ENCODE measurements at regions not wholly inside any gene's neighbourhood (a gene's known extent, or its start where the extent isn't known, plus 50 kb on each side); places are given as distances from the start of the nearest gene placed in this dataset.
"Not testable (repeated sequence)": the region's sequence is repeated elsewhere in the genome, so short reads cannot be mapped to it uniquely, and the experiment has no call there.

DNA sequence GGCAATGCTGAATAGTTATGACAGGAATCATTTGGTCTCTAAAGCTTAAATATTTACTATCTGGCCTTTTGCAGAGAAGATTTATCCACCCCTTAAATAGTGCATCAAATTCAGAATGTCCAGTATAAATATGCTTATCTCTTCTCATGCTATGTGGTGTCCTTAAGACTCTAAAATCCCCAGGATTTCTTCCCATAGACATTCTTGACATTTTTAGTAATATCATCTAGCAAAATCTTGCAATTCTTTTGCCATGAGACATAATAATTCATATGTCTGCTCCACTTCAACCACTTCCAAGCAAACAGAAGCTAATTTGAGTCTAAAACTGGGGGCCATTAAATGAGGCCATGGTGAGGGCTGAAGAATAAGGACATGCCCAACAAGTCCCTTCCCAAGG is 1923.4 kb upstream of the CDH9 start:
- TF ChIP-seq, protein P1, sequence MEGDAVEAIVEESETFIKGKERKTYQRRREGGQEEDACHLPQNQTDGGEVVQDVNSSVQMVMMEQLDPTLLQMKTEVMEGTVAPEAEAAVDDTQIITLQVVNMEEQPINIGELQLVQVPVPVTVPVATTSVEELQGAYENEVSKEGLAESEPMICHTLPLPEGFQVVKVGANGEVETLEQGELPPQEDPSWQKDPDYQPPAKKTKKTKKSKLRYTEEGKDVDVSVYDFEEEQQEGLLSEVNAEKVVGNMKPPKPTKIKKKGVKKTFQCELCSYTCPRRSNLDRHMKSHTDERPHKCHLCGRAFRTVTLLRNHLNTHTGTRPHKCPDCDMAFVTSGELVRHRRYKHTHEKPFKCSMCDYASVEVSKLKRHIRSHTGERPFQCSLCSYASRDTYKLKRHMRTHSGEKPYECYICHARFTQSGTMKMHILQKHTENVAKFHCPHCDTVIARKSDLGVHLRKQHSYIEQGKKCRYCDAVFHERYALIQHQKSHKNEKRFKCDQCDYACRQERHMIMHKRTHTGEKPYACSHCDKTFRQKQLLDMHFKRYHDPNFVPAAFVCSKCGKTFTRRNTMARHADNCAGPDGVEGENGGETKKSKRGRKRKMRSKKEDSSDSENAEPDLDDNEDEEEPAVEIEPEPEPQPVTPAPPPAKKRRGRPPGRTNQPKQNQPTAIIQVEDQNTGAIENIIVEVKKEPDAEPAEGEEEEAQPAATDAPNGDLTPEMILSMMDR (IDR thresholded peaks at IDR 0.05; ENCODE audit: borderline replicate concordance, control extremely low read depth, extremely low read depth, insufficient read depth, missing control alignments) = no peak
- no peak for DNase-seq (ENCODE audit: low spot score)
- in situ Hi-C loops (cut with MboI; ENCODE audit: low sequenced_read_pairs, unreplicated experiment) = no loop called here

DNA sequence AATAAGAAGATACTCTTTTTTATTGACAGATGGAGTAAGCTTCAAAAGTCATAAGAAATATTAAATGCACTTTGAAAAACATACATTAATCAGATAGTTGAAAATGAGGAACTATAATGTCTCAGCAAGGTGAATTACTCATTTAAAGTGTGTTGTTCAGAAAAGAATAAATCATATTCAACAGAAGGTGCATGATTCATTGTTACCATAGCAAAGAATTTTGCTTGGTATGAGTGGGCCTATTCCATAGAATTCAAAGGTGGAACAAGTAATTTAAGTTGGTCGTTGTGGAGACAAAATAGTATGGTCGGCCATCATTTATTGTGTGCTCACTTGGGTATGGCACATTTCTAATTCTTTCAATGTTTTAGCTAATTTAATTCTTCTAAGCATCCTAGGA is 1920.2 kb upstream of the CDH9 start:
- in situ Hi-C loops (cut with MboI; ENCODE audit: low sequenced_read_pairs, unreplicated experiment) = no loop called here

DNA sequence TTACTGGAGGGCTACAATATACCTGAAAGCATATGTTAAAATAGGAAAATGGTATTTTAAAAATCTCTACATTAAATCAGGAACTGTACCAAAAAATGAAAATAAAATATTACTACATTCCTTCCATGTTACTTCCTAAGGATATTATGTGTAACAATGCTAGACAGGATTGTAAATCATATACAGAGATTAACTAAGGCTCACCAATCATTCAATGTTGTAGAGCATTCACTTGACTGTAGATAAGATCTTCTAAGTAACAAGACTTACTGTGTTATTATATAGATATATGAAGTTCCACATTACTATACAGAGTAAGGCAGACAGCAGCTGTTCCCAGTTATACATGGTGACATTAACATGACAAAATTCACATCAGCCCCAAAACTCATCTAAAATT is 1919.1 kb upstream of the CDH9 start:
- in situ Hi-C loops (cut with MboI; ENCODE audit: low sequenced_read_pairs, unreplicated experiment) = no loop called here
- DNase-seq (ENCODE audit: low spot score) = no peak
- TF ChIP-seq, protein P1 (IDR thresholded peaks at IDR 0.05; ENCODE audit: borderline replicate concordance, control extremely low read depth, extremely low read depth, insufficient read depth, missing control alignments) = no peak

More for the DNA sequence above, 1920.2 kb upstream of the CDH9 start:
- TF ChIP-seq, protein P1 (IDR thresholded peaks at IDR 0.05; ENCODE audit: borderline replicate concordance, control extremely low read depth, extremely low read depth, insufficient read depth, missing control alignments) = no peak
- no peak for DNase-seq (ENCODE audit: low spot score)

DNA sequence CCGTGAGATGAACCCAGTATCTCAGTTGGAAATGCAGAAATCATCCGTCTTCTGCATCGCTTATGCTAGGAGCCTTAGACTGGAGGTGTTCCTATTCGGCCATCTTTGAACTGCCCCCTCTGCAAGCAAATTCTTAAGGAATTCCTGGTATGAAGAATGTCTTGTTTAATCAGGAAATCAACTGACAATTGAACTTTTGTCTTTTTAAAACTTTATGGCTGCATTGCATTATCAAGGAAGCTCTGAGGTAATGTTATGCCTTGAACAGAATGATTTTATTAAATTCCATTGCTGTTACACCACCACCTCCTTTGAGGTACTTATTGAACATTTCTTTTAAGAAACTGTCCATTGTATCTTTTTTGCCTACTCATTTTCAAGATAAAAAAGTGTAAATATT is 1915.7 kb upstream of the CDH9 start:
- no peak for DNase-seq (ENCODE audit: low spot score)
- TF ChIP-seq, protein P1 (IDR thresholded peaks at IDR 0.05; ENCODE audit: borderline replicate concordance, control extremely low read depth, extremely low read depth, insufficient read depth, missing control alignments) = no peak
- in situ Hi-C loops (cut with MboI; ENCODE audit: low sequenced_read_pairs, unreplicated experiment) = no loop called here

DNA sequence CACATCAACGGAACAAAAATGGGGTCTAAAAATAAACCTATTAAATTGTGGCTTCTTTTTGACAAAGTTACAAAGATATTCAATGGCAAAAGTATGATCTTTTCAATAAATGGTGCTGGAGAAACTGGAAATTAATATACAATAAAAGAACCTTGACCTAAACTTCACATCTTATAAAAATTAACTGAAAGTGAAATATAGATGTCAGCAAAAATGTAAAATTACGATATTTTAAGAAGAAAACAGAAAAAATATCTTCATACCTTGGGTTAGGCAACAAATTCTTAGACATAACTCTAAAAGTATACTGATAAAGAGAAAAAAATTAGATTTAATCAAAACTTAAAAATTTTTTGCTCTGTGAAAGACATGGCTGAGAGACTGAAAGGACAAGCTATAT is 1909.5 kb upstream of the CDH9 start:
- no peak for DNase-seq (ENCODE audit: low spot score)
- in situ Hi-C loops (cut with MboI; ENCODE audit: low sequenced_read_pairs, unreplicated experiment) = no loop called here
- TF ChIP-seq, protein P1 (IDR thresholded peaks at IDR 0.05; ENCODE audit: borderline replicate concordance, control extremely low read depth, extremely low read depth, insufficient read depth, missing control alignments) = no peak

DNA sequence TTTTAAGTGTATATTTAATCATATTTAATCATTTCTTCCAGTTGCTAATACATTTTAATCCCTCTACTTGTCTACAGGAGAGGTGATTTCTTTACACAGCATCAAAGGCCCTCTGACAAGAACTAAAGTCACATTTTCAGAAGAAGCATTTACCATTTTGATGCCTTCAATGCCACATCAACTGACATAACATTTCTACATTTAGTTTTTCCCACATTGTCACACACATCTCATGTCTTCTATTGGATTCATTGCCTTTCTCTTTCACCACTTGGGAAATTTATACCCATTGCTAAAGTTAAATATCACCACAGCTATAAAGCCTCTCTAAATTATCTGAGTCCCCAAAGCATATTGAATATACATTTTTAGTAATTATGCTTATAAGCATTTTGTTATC is 1907.5 kb upstream of the CDH9 start:
- TF ChIP-seq, protein P1 (IDR thresholded peaks at IDR 0.05; ENCODE audit: borderline replicate concordance, control extremely low read depth, extremely low read depth, insufficient read depth, missing control alignments) = no peak
- DNase-seq (ENCODE audit: low spot score) = no peak
- in situ Hi-C loops (cut with MboI; ENCODE audit: low sequenced_read_pairs, unreplicated experiment) = no loop called here

DNA sequence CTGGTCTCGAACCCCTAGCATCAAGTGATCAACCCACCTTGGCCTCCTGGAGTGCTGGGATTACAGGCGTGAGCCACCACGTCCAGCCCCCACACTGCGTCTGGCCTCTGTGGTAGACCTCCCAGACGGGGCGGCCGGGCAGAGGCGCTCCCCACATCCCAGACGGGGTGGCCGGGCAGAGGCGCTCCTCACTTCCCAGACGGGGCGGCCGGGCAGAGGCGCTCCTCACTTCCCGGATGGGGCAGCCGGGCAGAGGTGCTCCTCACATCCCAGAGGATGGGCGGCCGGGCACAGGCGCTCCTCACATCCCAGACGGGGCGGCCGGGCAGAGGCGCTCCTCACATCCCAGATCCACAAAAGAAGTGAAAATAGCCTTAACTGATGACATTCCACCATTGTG is 1891.0 kb upstream of the CDH9 start:
- in situ Hi-C loops (cut with MboI; ENCODE audit: low sequenced_read_pairs, unreplicated experiment); DNase-seq (ENCODE audit: low spot score): not testable (repeated sequence)

DNA sequence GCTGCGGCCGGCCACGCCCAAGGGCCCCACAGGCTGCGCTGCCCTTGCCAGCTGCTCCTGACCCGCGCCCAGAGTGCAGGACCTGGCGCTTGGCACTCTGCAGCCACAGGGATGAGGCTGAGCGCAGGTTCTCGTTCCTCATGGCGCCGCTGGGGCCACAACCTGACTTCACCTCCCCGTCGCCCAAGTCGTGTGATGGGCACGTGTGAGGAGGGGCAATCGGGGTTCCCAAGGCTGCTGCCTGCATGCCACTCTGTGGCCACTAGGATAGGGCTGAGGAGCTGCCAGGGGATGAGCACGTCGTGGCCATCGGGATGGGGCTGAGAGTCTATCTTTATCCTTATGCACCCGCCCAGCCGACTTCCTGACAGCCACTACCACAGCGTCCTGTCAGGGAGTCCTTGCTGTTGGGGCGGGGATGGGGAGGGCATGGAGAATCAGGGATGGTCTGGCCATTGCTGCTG is 1890.0 kb upstream of the CDH9 start:
- DNase-seq (ENCODE audit: low spot score); in situ Hi-C loops (cut with MboI; ENCODE audit: low sequenced_read_pairs, unreplicated experiment): not testable (repeated sequence)

Data from GM13976 (cell line).